ENCODE measurements at regions not wholly inside any gene's neighbourhood (a gene's known extent, or its start where the extent isn't known, plus 50 kb on each side); places are given as distances from the start of the nearest gene placed in this dataset.

- H3K4me3 Mint-ChIP-seq: no peak overlapping the region
- no peaks in the 10 kb centered on the region for H3K9me3 Mint-ChIP-seq
- H3K27ac Mint-ChIP-seq: no peak overlapping the region
- no peak for TF ChIP-seq CTCF (IDR thresholded peaks at IDR 0.05; ENCODE audit: unreplicated experiment in 3 of 3)
- no peaks in the 10 kb centered on the region for H3K36me3 Mint-ChIP-seq (ENCODE audit: low read depth)
- H3K4me1 Mint-ChIP-seq: no peaks in the 10 kb centered on the region
- H3K27me3 Mint-ChIP-seq (ENCODE audit: low read depth): no peaks in the 10 kb centered on the region
These were observed 750.3 kb downstream of the ARAP2 start for GRCh38 chr4:35493977-35494376.

GRCh38 chr4:35494955-35495354 is 749.4 kb downstream of the ARAP2 start:
- Mint-ChIP-seq H3K36me3 (ENCODE audit: low read depth) (no peaks in the 10 kb centered on the region), H3K4me3 (no peak overlapping the region), H3K9me3 (no peaks in the 10 kb centered on the region), H3K4me1 (no peaks in the 10 kb centered on the region), H3K27ac (no peak overlapping the region), H3K27me3 (ENCODE audit: low read depth) (no peaks in the 10 kb centered on the region)
- no peak for TF ChIP-seq CTCF (IDR thresholded peaks at IDR 0.05; ENCODE audit: unreplicated experiment in 3 of 3)

GRCh38 chr4:35500812-35501211 is 743.5 kb downstream of the ARAP2 start:
- no peaks in the 10 kb centered on the region for H3K9me3 Mint-ChIP-seq
- no peaks in the 10 kb centered on the region for H3K36me3 Mint-ChIP-seq (ENCODE audit: low read depth)
- no peak for TF ChIP-seq CTCF (IDR thresholded peaks at IDR 0.05; ENCODE audit: unreplicated experiment in 3 of 3)
- no peak overlapping the region for H3K4me3 Mint-ChIP-seq
- no peaks in the 10 kb centered on the region for H3K4me1 Mint-ChIP-seq
- H3K27ac Mint-ChIP-seq: no peak overlapping the region
- no peaks in the 10 kb centered on the region for H3K27me3 Mint-ChIP-seq (ENCODE audit: low read depth)

- TF ChIP-seq CTCF (IDR thresholded peaks at IDR 0.05; ENCODE audit: unreplicated experiment in 3 of 3): no peak
- Mint-ChIP-seq H3K36me3 (ENCODE audit: low read depth) (no peaks in the 10 kb centered on the region), H3K27me3 (ENCODE audit: low read depth) (no peaks in the 10 kb centered on the region), H3K4me1 (no peaks in the 10 kb centered on the region), H3K27ac (no peak overlapping the region), H3K4me3 (no peak overlapping the region), H3K9me3 (no peaks in the 10 kb centered on the region)
These were observed 740.9 kb downstream of the ARAP2 start for GRCh38 chr4:35503435-35503834.

- TF ChIP-seq CTCF (IDR thresholded peaks at IDR 0.05; ENCODE audit: unreplicated experiment in 3 of 3): no peak
- Mint-ChIP-seq H3K4me1 (no peaks in the 10 kb centered on the region), H3K9me3 (no peaks in the 10 kb centered on the region), H3K27ac (no peak overlapping the region), H3K36me3 (ENCODE audit: low read depth) (no peaks in the 10 kb centered on the region), H3K27me3 (ENCODE audit: low read depth) (no peaks in the 10 kb centered on the region), H3K4me3 (no peak overlapping the region)
These were observed 738.2 kb downstream of the ARAP2 start for GRCh38 chr4:35506161-35506560.

GRCh38 chr4:35511851-35512250 is 732.5 kb downstream of the ARAP2 start:
- no peak for TF ChIP-seq CTCF (IDR thresholded peaks at IDR 0.05; ENCODE audit: unreplicated experiment in 3 of 3)
- H3K36me3 Mint-ChIP-seq (ENCODE audit: low read depth): no peaks in the 10 kb centered on the region
- H3K9me3 Mint-ChIP-seq: no peaks in the 10 kb centered on the region
- no peaks in the 10 kb centered on the region for H3K4me1 Mint-ChIP-seq
- no peak overlapping the region for H3K27ac Mint-ChIP-seq
- H3K4me3 Mint-ChIP-seq: no peak overlapping the region
- H3K27me3 Mint-ChIP-seq (ENCODE audit: low read depth): no peaks in the 10 kb centered on the region

Measured in nephron (organoid).